Loucy (cell line): ENCODE measurements at regions not wholly inside any gene's neighbourhood (a gene's known extent, or its start where the extent isn't known, plus 50 kb on each side); places are given as distances from the start of the nearest gene placed in this dataset.

Experiments used
- H2AFZ ChIP-seq: fragments of 200-600 bp; sonication (generic); 2 replicates; pipeline ENCODE4 v1.6.0; 2016; ENCODE audit warnings: antibody characterized with exemption, mild to moderate bottlenecking, low read length, moderate library complexity
- H3F3A ChIP-seq: fragments of 200-600 bp; 2 replicates; pipeline ENCODE4 v1.6.0; 2016; ENCODE audit warnings: antibody characterized with exemption, low read depth, mild to moderate bottlenecking
- H3K27me3 ChIP-seq: fragments of 200-600 bp; sonication (generic); 2 replicates; pipeline ENCODE4 v1.6.1; 2014; ENCODE audit warnings: low read length, mild to moderate bottlenecking; ENCODE audit not compliant: insufficient read depth, poor library complexity, severe bottlenecking
- H3K36me3 ChIP-seq: fragments of 200-600 bp; sonication (generic); 2 replicates; pipeline ENCODE4 v1.6.1; 2016; ENCODE audit warnings: low read length; ENCODE audit not compliant: insufficient read depth
- H3K4me1 ChIP-seq: fragments of 200-600 bp; sonication (generic); 2 replicates; pipeline ENCODE4 v1.5.1; 2014; ENCODE audit warnings: low read length, mild to moderate bottlenecking; ENCODE audit not compliant: insufficient read depth, poor library complexity, severe bottlenecking
- H3K4me2 ChIP-seq: fragments of 200-600 bp; sonication (generic); 2 replicates; pipeline ENCODE4 v1.6.0; 2014; ENCODE audit warnings: antibody characterized with exemption, low read length, low read depth, mild to moderate bottlenecking; ENCODE audit not compliant: poor library complexity, severe bottlenecking
- H3K4me3 ChIP-seq: fragments of 200-600 bp; sonication (generic); 2 replicates; pipeline ENCODE4 v1.5.1; 2014; ENCODE audit warnings: low read length, mild to moderate bottlenecking, mixed read lengths; ENCODE audit not compliant: poor library complexity, severe bottlenecking
- H3K79me2 ChIP-seq: fragments of 200-600 bp; sonication (generic); 2 replicates; pipeline ENCODE4 v1.6.1; 2014; ENCODE audit warnings: low read length; ENCODE audit not compliant: insufficient read depth
- H3K9ac ChIP-seq: fragments of 200-600 bp; sonication (generic); 2 replicates; pipeline ENCODE4 v1.6.0; 2014; ENCODE audit warnings: mild to moderate bottlenecking, low read depth, low read length, moderate library complexity; ENCODE audit not compliant: poor library complexity, severe bottlenecking
- H3K9me2 ChIP-seq: fragments of 200-600 bp; sonication (generic); replicated peaks from 2 replicates; pipeline ENCODE4 v1.6.1; 2016; ENCODE audit warnings: low read depth, low read length, mixed read lengths
- H3K9me3 ChIP-seq: fragments of 200-600 bp; sonication (generic); 2 replicates; pipeline ENCODE4 v1.6.1; 2014; ENCODE audit warnings: mild to moderate bottlenecking, antibody characterized with exemption, low read length, low read depth; ENCODE audit not compliant: insufficient read depth
- H4K20me1 ChIP-seq: fragments of 200-600 bp; sonication (generic); 2 replicates; pipeline ENCODE4 v1.6.0; 2014; ENCODE audit warnings: antibody characterized with exemption, low read length, mild to moderate bottlenecking; ENCODE audit not compliant: insufficient read depth, poor library complexity, severe bottlenecking
- CTCF ChIP-seq: fragments of 200-600 bp; sonication (generic); conservative IDR thresholded peaks from 2 replicates; pipeline ENCODE4 v1.5.1; 2014; ENCODE audit warnings: mild to moderate bottlenecking, antibody characterized with exemption, low read length
- EZH2phosphoT487 ChIP-seq: fragments of 200-600 bp; IDR thresholded peaks from 2 replicates; pipeline ENCODE4 v1.6.1; 2018; ENCODE audit warnings: antibody characterized with exemption, mild to moderate bottlenecking, moderate library complexity, borderline replicate concordance

- no peak overlapping the region for H2AFZ ChIP-seq
- H4K20me1 ChIP-seq: no peaks in the 10 kb centered on the region
- H3K9ac ChIP-seq: no peak overlapping the region
Measured at GRCh38 chr12:105852496-105852895, 286.3 kb downstream of the NUAK1 start.

GRCh38 chr12:105852951-105853350 lies 285.8 kb downstream of the NUAK1 start:
- H4K20me1 ChIP-seq: no peaks in the 10 kb centered on the region
- H3K9ac ChIP-seq: no peak overlapping the region
- no peaks in the 10 kb centered on the region for H3K9me2 ChIP-seq
- no peaks in the 10 kb centered on the region for H3K27me3 ChIP-seq
- H3F3A ChIP-seq: no peaks in the 10 kb centered on the region
- H3K4me2 ChIP-seq: no peak overlapping the region
- TF ChIP-seq CTCF (no peak), EZH2phosphoT487 (no peak)
- no peaks in the 10 kb centered on the region for H3K79me2 ChIP-seq
- no peaks in the 10 kb centered on the region for H3K9me3 ChIP-seq
- no peak overlapping the region for H3K4me3 ChIP-seq
- H3K4me1 ChIP-seq: no peaks in the 10 kb centered on the region
- H3K36me3 ChIP-seq: no peaks in the 10 kb centered on the region
- H2AFZ ChIP-seq: no peak overlapping the region

More at GRCh38 chr12:105852496-105852895, 286.3 kb downstream of the NUAK1 start:
- Histone ChIP-seq H3K27me3 (no peaks in the 10 kb centered on the region), H3K36me3 (no peaks in the 10 kb centered on the region), H3K9me2 (no peaks in the 10 kb centered on the region), H3K4me2 (no peak overlapping the region), H3K79me2 (no peaks in the 10 kb centered on the region), H3K4me1 (no peaks in the 10 kb centered on the region), H3K4me3 (no peak overlapping the region), H3K9me3 (no peaks in the 10 kb centered on the region), H3F3A (no peaks in the 10 kb centered on the region)
- TF ChIP-seq CTCF (no peak), EZH2phosphoT487 (no peak)

GRCh38 chr12:105854071-105854470 lies 284.7 kb downstream of the NUAK1 start:
- Histone ChIP-seq H3K9ac (no peak overlapping the region), H3K4me2 (no peak overlapping the region), H2AFZ (no peak overlapping the region), H3K79me2 (no peaks in the 10 kb centered on the region), H3K9me3 (no peaks in the 10 kb centered on the region), H3K36me3 (no peaks in the 10 kb centered on the region), H4K20me1 (no peaks in the 10 kb centered on the region), H3K4me3 (no peak overlapping the region), H3K27me3 (no peaks in the 10 kb centered on the region), H3K4me1 (no peaks in the 10 kb centered on the region), H3F3A (no peaks in the 10 kb centered on the region), H3K9me2 (no peaks in the 10 kb centered on the region)
- TF ChIP-seq CTCF (no peak), EZH2phosphoT487 (no peak)
